K562 (cell line): ENCODE measurements at regions not wholly inside any gene's neighbourhood (a gene's known extent, or its start where the extent isn't known, plus 50 kb on each side); places are given as distances from the start of the nearest gene placed in this dataset.
"Not testable (repeated sequence)": the region's sequence is repeated elsewhere in the genome, so short reads cannot be mapped to it uniquely, and the experiment has no call there.

ENCODE experiments used
- ATAC-seq: fragments of 200-7000 bp; cut with Tn5 transposase; 3 replicates; pipeline ENCODE4 v1.9.1; 2020; ENCODE audit warnings: moderate library complexity
- BruUV-seq: library from RNA; stranded (reverse); fragments of 400-500 nt; replicated peaks from 2 replicates; lab custom pipeline; 2021; lab: Mats Ljungman, UMichigan
- CTCF ChIA-PET: fragments of 300-600 bp; formaldehyde crosslinking; extraction: SDS; loops from one replicate; lab custom pipeline; 2021; ENCODE audit warnings: low intra/inter-chr PET ratio; lab: Yijun Ruan, JAX
- POLR2A ChIA-PET: fragments of 300-600, 350-650 bp; sonication (Branson Sonifier 250); formaldehyde crosslinking; extraction: SDS; loops from one replicate; lab custom pipeline; 2021; ENCODE audit warnings: antibody characterized with exemption, inconsistent platforms; lab: Yijun Ruan, JAX
- DNase-seq, 4 experiments: peaks; one replicate each; pipeline versions ENCODE4 v3.0.0 to v3.0.0-alpha.2; 2011 to 2018; ENCODE audit warnings: low spot score in 3 of 4, mixed read lengths in 3 of 4; ENCODE audit errors: extremely low read depth in 1 of 4
- FAIRE-seq: peaks from 2 replicates; lab custom pipeline; 2011; peaks lifted over from hg19 to GRCh38; lab: Jason Lieb, UNC
- H2AFZ ChIP-seq: 2 replicates; pipeline ENCODE4 v1.6.0; 2011; ENCODE audit warnings: low read depth, low read length, control low read depth, inconsistent platforms
- H3K27ac ChIP-seq: fragments of 200-600 bp; 3 replicates; pipeline ENCODE4 v1.8.0; 2011; ENCODE audit warnings: low read depth, mild to moderate bottlenecking, control low read depth, inconsistent platforms, low read length, moderate library complexity, mixed read lengths; ENCODE audit errors: extremely low read depth
- H3K27me3 ChIP-seq, 2 experiments: fragments of 300-600 bp in 1 of 2; 2 replicates in 1 of 2; 3 replicates in 1 of 2; pipeline versions ENCODE4 v1.6.0 to v1.8.0; 2011; ENCODE audit warnings: inconsistent platforms in 2 of 2, low read length in 2 of 2, mild to moderate bottlenecking in 1 of 2, mixed read lengths in 1 of 2, moderate library complexity in 1 of 2; ENCODE audit not compliant: control insufficient read depth in 2 of 2, insufficient read depth in 2 of 2
- H3K36me3 ChIP-seq: fragments of 300-600 bp; 3 replicates; pipeline ENCODE4 v1.8.0; 2011; ENCODE audit warnings: mild to moderate bottlenecking, low read length, inconsistent platforms; ENCODE audit not compliant: control insufficient read depth, insufficient read depth
- H3K4me1 ChIP-seq, 2 experiments: fragments of 200-600 bp in 1 of 2; replicated peaks in 1 of 2; 2 replicates in 1 of 2; 3 replicates in 1 of 2; pipeline versions ENCODE4 v1.5.1 to v1.8.0; 2011; ENCODE audit warnings: inconsistent platforms in 2 of 2, low read length in 2 of 2, mild to moderate bottlenecking in 1 of 2, mixed read lengths in 1 of 2, moderate library complexity in 1 of 2; ENCODE audit not compliant: control insufficient read depth in 2 of 2, insufficient read depth in 2 of 2
- H3K4me2 ChIP-seq: 2 replicates; pipeline ENCODE4 v1.6.1; 2011; ENCODE audit warnings: low read length, control low read depth, inconsistent platforms, mixed read lengths; ENCODE audit not compliant: insufficient read depth
- H3K4me3 ChIP-seq: fragments of 200-600 bp; sonication (generic), shearing (Covaris generic); 2 replicates; pipeline ENCODE4 v1.5.1; 2016; ENCODE audit warnings: control low read depth, inconsistent platforms
- H3K79me2 ChIP-seq: fragments of 200-600 bp; 3 replicates; pipeline ENCODE4 v1.8.0; 2011; ENCODE audit warnings: low read length, inconsistent platforms; ENCODE audit not compliant: control insufficient read depth, insufficient read depth
- H3K9ac ChIP-seq, 2 experiments: 2 replicates each; pipeline versions ENCODE4 v1.6.0 to v1.6.1; 2011; ENCODE audit warnings: low read depth in 2 of 2, low read length in 2 of 2, control low read depth in 1 of 2, inconsistent platforms in 1 of 2, mild to moderate bottlenecking in 1 of 2, mixed read lengths in 1 of 2; ENCODE audit not compliant: insufficient read depth in 1 of 2
- H3K9me1 ChIP-seq: one replicate; pipeline ENCODE4 v1.6.0; 2011; ENCODE audit warnings: inconsistent platforms, mild to moderate bottlenecking, low read length, moderate library complexity; ENCODE audit not compliant: control insufficient read depth, insufficient read depth
- H3K9me3 ChIP-seq: replicated peaks from 2 replicates; pipeline ENCODE4 v1.5.1; 2011; ENCODE audit warnings: low read depth, low read length, inconsistent platforms; ENCODE audit not compliant: control insufficient read depth, insufficient read depth
- H4K20me1 ChIP-seq: replicated peaks from 2 replicates; pipeline ENCODE4 v1.6.1; 2011; ENCODE audit warnings: low read length, inconsistent platforms, mixed read lengths; ENCODE audit not compliant: control insufficient read depth, insufficient read depth
- ASH1L ChIP-seq: fragments of 450-650 bp; IDR thresholded peaks from 2 replicates; pipeline ENCODE4 v1.6.1; 2018; ENCODE audit warnings: borderline replicate concordance, mild to moderate bottlenecking, low read depth; ENCODE audit not compliant: partially characterized antibody
- CBFA2T2 ChIP-seq: fragments of 450-650 bp; conservative IDR thresholded peaks from 2 replicates; pipeline ENCODE4 v1.6.1; 2017; ENCODE audit warnings: mild to moderate bottlenecking
- CEBPB ChIP-seq: fragments of 450-650 bp; IDR thresholded peaks from 2 replicates; pipeline ENCODE4 v1.6.1; 2016; ENCODE audit warnings: missing genetic modification characterization, missing compliant biosample characterization
- MEF2A ChIP-seq: IDR thresholded peaks from 2 replicates; pipeline ENCODE4 v1.6.1; 2011; ENCODE audit warnings: low read depth, mild to moderate bottlenecking, low read length, moderate library complexity; ENCODE audit not compliant: control insufficient read depth
- POLR3G ChIP-seq: IDR thresholded peaks from 2 replicates; pipeline ENCODE4 v1.6.1; 2011; ENCODE audit not compliant: insufficient read length, insufficient replicate concordance; ENCODE audit errors: extremely low read depth
- WGBS: fragments of 100-300 bp; shearing (Covaris generic); methylation state at CpG from one replicate; pipeline ENCODE4 v1.1.6; 2016; ENCODE audit warnings: low coverage, mixed read lengths; ENCODE audit not compliant: insufficient coverage; ENCODE audit errors: missing lambda C conversion rate; 5-methylcytosine and 5-hydroxymethylcytosine counted together
- in situ Hi-C: fragments of 300-500 bp; cut with MboI; formaldehyde crosslinking; loops from 4 replicates; pipeline ENCODE4 v1.15.0; 2018; ENCODE audit warnings: inconsistent platforms, mixed read lengths
- intact Hi-C: fragments of 100-400 bp; cut with micrococcal nuclease; formaldehyde crosslinking; loops from 2 replicates; pipeline ENCODE4 v1.14.2; 2022
- TF ChIP-seq, protein P1 (sequence below), 2 experiments: IDR thresholded peaks in 1 of 2; conservative IDR thresholded peaks in 1 of 2; 2 replicates each; pipeline ENCODE4 v1.6.1; 2016; ENCODE audit warnings: low read depth in 2 of 2, mild to moderate bottlenecking in 1 of 2, missing compliant biosample characterization in 1 of 2, missing genetic modification characterization in 1 of 2, moderate library complexity in 1 of 2
- TF ChIP-seq, protein P2 (sequence below): fragments of 250-450 bp; sonication (Bioruptor Pico); IDR thresholded peaks from 2 replicates; pipeline ENCODE4 v1.4.0; 2020; ENCODE audit warnings: mild to moderate bottlenecking, moderate library complexity

DNA sequence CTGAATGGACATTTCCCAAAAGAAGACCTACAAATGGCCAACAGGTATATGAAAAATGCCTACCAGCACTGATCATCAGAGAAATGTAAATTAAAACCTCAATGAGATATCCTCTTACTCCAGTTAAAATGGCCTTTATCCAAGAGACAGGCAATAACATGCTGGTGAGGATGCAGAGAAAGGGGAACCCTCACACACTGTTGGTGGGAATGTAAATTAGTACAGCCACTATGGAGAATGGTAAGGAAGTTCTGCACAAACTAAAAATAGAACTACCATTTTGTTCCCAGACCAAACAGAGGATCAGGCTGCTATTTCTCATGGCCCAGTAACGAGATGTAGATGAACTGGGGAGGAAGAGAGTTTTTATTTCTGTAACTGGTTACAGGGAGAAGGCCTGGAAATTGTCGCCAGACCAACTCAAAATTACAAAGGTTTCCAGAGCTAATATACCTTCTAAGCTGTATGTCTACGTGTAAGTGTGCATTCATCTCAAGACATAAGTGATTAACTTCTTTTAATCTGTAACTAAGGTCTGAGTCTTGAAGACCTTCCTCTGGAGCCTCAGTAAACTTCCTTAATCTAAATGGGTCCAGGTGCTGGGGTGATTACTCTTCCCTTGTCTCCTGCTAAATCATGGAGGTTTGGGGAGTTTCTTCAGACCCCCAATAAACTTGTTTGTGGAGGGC lies 75.6 kb upstream of the COG2 start:
- H3K79me2 ChIP-seq, H3K4me1 ChIP-seq, FAIRE-seq, intact Hi-C loops, H4K20me1 ChIP-seq, H3K4me2 ChIP-seq, in situ Hi-C loops, BruUV-seq, H3K9ac ChIP-seq, H2AFZ ChIP-seq, H3K36me3 ChIP-seq, H3K9me1 ChIP-seq, H3K4me3 ChIP-seq, CTCF ChIA-PET, H3K9me3 ChIP-seq, DNase-seq, H3K27ac ChIP-seq, H3K27me3 ChIP-seq, ATAC-seq: not testable (repeated sequence)
- POLR2A ChIA-PET = interaction anchor here (1.0 to 1.2 kb wide), 2 partner anchors 15 to 23 kb away, joined by 3 to 4 read pairs; no protein-coding TSS in a partner anchor
- 1% methylated on average over 3 of the region's 3 CpGs for WGBS

DNA sequence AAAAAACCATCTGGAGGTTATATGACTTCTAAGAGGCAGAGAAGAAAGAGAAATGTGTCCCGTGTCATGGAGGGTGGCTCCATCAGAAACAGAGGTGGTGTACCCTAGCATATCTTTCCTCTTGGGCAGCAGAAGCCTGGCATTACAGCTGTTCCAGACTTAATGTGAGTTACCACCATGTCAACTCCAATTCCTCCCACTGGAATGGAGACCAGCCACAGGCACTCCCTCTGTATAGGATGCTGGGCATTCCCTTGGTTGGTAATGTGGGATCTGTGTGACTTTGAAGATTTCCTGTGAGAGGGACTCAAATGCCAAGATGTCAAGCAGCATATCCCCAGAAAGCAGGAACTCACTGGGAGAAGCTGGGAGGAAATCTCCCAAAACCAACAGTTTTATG lies 77.1 kb upstream of the COG2 start:
- Histone ChIP-seq H3K36me3 (no peaks in the 10 kb centered on the region), H3K27ac (no peak overlapping the region), H3K27me3 (peaks cover 0 to 3% of the 10 kb centered on the region in 2 experiments; a peak in 1 of 5 replicates), H3K9ac (no peak overlapping the region), H3K79me2 (no peaks in the 10 kb centered on the region), H3K4me3 (no peak overlapping the region), H4K20me1 (no peaks in the 10 kb centered on the region), H3K9me3 (no peaks in the 10 kb centered on the region), H3K9me1 (no peaks in the 10 kb centered on the region), H3K4me1 (no peaks in the 10 kb centered on the region), H2AFZ (no peak overlapping the region), H3K4me2 (no peak overlapping the region)
- FAIRE-seq = no peak
- ChIA-PET POLR2A (interaction anchor here (0.7 kb wide), 1 partner anchor 123 kb away, joined by 3 read pairs; no protein-coding TSS in a partner anchor), CTCF (no interaction called here)
- BruUV-seq = no TSS peak
- no peak for DNase-seq
- intact Hi-C loops = no loop called here
- no peak for ATAC-seq
- WGBS = 11% methylated on average over 1 of the region's 1 CpG
- in situ Hi-C loops = no loop called here
- no peak for TF ChIP-seq ASH1L
- no peak for TF ChIP-seq MEF2A
- TF ChIP-seq, protein P1, sequence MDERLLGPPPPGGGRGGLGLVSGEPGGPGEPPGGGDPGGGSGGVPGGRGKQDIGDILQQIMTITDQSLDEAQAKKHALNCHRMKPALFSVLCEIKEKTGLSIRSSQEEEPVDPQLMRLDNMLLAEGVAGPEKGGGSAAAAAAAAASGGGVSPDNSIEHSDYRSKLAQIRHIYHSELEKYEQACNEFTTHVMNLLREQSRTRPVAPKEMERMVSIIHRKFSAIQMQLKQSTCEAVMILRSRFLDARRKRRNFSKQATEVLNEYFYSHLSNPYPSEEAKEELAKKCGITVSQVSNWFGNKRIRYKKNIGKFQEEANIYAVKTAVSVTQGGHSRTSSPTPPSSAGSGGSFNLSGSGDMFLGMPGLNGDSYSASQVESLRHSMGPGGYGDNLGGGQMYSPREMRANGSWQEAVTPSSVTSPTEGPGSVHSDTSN (CRISPR knock-in tag; IDR thresholded peaks at IDR 0.05; ENCODE audit: low read depth) = no peak
- TF ChIP-seq, protein P1 (tag; conservative IDR thresholded peaks at IDR 0.05; ENCODE audit: low read depth) = no peak
- TF ChIP-seq, protein P2, sequence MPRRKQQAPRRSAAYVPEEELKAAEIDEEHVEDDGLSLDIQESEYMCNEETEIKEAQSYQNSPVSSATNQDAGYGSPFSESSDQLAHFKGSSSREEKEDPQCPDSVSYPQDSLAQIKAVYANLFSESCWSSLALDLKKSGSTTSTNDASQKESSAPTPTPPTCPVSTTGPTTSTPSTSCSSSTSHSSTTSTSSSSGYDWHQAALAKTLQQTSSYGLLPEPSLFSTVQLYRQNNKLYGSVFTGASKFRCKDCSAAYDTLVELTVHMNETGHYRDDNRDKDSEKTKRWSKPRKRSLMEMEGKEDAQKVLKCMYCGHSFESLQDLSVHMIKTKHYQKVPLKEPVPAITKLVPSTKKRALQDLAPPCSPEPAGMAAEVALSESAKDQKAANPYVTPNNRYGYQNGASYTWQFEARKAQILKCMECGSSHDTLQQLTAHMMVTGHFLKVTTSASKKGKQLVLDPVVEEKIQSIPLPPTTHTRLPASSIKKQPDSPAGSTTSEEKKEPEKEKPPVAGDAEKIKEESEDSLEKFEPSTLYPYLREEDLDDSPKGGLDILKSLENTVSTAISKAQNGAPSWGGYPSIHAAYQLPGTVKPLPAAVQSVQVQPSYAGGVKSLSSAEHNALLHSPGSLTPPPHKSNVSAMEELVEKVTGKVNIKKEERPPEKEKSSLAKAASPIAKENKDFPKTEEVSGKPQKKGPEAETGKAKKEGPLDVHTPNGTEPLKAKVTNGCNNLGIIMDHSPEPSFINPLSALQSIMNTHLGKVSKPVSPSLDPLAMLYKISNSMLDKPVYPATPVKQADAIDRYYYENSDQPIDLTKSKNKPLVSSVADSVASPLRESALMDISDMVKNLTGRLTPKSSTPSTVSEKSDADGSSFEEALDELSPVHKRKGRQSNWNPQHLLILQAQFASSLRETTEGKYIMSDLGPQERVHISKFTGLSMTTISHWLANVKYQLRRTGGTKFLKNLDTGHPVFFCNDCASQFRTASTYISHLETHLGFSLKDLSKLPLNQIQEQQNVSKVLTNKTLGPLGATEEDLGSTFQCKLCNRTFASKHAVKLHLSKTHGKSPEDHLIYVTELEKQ (CRISPR knock-in tag) = no peak
- no peak for TF ChIP-seq POLR3G
- no peak for TF ChIP-seq CEBPB (tag)
- TF ChIP-seq CBFA2T2 = no peak
